ENCODE measurements at regions not wholly inside any gene's neighbourhood (a gene's known extent, or its start where the extent isn't known, plus 50 kb on each side); places are given as distances from the start of the nearest gene placed in this dataset.
"Not testable (repeated sequence)": the region's sequence is repeated elsewhere in the genome, so short reads cannot be mapped to it uniquely, and the experiment has no call there.

GRCh38 chr2:7146151-7146550 lies 228.9 kb downstream of the RNF144A start:
- DNase-seq (ENCODE audit: low read depth): no peak

- no peak for DNase-seq (ENCODE audit: low read depth)
Measured at GRCh38 chr2:7154656-7155055, 237.4 kb downstream of the RNF144A start.

DNA sequence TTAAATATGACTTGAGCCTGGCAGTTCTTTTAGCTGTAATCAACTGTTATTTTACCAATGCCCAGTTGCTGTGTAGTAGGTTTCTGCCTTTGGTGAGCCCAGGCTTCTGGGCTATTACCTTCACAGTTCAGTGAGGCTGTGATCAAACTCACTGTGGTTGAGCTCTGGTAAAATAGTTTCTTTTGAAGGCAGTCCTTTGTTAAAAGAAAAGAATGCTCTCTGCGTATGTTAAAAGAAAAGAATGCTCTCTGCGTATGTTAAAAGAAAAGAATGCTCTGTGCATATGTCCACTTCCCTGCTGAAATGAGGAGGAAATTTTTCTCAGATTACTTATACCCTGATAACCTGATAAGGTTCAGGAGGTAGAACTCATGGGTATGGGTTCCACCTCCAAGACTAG lies 244.3 kb downstream of the RNF144A start:
- no peak for DNase-seq (ENCODE audit: low read depth)

DNA sequence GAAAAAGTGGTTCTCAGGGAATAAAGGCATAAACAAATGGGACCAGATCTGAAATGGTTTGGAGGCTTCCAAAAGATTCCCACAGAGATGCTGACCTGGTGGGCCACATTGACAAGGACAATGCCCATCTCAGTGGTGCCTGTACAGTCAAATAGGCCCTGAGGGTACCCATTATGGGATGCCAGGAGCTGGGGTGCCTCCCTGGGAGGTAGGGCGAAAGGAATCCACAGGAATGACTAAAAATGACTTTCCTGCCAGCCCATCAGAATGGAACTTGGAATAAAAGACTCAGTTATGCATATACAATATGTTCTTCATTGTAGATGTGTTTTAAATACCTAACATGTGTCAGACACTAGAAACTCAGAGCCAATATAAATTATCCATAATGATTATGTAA lies 248.5 kb downstream of the RNF144A start:
- no peak for DNase-seq (ENCODE audit: low read depth)

DNA sequence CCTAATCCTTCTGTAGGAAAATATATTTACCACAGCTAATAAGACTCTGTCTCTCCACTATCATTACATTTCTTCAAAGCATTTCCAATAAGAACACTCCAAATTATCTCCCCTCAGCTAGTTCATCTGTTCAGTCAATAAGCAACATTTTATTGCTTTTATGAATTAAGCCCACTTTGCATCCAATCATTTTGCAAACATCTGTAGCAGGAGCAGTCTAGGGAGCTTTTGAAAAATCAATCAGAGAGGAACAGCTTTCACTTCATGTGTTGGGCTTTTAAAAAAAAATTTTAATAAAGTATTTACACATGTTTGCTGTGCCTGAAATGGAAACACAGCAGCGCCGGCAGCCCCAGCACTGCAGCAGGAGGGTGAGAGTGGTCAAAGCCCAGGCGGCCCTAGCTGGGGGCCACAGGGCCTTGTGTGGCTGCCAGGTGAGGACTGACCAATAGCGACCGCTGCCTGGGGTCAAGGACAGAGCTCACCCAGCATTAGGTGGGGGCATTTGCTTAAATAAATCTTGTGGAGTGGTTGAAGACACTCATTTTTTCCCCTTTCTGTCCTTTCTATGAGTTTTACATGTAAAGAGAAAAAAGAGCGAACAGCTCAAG lies 250.7 kb downstream of the RNF144A start:
- DNase-seq (ENCODE audit: low read depth): no peak

- DNase-seq (ENCODE audit: low read depth): no peak
Measured at GRCh38 chr2:7169593-7169992, 252.4 kb downstream of the RNF144A start.

- DNase-seq (ENCODE audit: low read depth): not testable (repeated sequence)
Measured at GRCh38 chr2:7178996-7179395, 261.8 kb downstream of the RNF144A start.

DNA sequence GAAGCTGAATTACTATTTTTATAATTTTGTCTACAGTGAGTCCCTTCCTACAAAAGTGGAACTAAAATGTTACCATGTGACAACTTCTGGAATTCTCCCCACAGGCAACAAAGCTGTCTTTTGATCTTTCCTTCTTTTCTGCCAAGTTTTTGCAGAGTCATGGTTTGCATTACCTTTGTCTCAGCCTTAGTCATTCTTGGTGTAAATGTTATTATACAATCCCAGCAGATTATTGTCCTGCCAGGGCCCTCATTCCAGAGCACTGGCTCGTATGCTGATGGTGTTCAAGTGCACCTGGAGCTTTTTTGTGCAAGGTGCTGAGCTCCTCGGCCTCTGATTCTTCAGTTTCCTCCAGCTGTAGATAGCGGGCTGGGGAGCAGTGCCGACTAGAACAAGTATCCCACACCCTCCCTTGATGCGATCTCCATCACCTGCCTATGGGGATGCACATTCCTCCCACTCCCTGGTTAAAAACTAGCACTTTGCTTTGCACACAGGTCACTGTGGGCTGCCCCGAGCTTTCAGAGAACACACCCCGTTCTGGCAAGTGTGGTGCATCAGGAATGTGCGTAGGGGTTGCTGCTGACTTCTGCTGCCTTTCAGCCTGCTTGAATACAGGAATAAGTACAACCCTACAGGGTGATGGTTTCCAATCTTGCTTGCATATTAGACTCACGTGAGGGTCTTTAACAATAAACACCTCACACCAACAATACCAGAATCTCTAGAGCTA lies 263.6 kb downstream of the RNF144A start:
- DNase-seq (ENCODE audit: low read depth): no peak

DNA sequence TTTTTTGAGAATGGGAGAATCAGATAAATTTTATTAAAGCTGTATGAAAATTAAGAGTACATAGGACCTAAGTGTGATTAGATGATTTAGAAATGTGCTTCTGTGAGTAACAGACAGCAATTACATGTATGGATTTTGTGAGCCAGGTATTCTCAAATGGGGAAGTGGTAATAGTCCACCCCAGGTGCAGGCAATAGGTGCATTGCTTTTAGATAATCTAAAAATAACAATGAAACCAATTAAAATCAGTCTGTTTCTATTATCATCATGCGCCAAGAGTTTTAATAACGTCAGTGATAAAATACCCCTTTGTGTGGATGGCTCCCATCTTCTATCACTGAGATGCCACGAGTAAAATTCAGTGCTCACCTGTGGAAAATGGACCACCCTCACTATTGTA lies 265.3 kb downstream of the RNF144A start:
- DNase-seq (ENCODE audit: low read depth): no peak

GRCh38 chr2:7189106-7189505 lies 271.9 kb downstream of the RNF144A start:
- no peak for DNase-seq (ENCODE audit: low read depth)

DNA sequence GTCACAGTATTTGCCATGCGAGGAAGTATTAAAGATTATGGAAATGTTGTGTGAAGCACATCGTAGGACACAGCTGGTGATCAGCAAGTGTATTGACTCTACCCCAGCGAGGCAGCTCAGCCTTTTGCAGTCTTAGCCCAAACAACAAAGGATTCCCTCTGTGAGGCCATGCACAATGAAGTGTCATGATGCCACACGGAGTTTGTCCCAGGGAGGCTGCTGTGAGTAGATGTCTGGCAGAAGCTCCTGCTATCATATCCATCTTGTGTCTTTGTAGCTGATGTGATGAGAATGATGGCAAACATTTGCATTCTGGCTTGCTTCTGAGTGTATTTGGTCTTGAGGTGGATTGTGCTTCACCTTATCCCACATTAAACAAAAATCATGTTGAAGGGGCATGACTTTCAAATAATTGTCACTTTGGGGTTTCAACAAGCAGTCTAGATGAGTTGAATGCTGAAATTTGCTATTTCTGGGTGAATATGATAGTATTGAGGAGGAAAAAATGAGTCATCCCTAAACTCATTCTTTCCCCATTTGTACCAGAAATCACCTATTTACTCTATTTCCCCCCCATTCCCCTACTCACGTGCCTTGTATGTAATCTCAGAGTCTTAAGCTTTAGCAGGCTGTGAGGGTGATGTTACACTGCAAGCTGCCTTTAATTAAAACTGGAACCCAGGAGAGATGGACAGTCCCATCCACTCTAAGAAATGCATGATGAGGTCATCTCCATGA lies 273.5 kb downstream of the RNF144A start:
- DNase-seq (ENCODE audit: low read depth): no peak

DNA sequence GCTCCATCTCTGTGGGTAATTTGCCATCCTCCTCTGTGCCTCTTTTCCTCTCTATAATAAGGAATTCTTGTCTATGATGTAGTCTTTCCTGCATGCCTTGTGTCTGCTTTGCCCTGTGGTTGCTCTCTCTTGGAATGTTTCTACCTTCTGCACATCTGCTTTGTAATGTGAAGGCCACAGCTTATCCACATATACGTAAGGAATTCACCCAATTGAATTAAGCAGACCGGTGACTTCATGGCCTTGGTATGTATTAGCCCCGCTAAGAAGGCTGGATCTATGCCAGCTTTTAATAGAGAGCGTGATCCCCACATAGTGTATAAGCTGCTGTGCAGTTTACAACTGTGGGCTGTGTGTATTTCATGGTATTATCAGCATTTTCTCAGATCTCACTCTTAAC lies 274.7 kb downstream of the RNF144A start:
- DNase-seq (ENCODE audit: low read depth): no peak

DNA sequence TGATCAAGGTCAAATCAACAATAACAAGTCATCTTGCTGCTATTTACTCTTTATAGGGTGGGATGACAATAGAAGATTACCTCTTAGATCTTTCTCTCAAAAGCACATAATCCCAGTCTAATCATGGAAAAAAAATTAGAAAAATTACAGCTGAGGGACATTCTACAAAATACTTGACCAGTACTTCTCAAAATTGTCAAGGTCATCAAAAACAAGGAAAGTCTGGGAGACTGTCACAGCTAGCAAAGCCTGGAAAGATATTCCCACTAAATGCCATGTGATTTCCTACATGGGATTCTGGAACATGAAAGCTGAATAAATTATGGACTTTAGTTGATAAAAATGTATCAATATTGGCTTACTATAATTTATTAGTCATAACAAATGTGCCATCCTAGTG lies 276.2 kb downstream of the RNF144A start:
- no peak for DNase-seq (ENCODE audit: low read depth)

DNA sequence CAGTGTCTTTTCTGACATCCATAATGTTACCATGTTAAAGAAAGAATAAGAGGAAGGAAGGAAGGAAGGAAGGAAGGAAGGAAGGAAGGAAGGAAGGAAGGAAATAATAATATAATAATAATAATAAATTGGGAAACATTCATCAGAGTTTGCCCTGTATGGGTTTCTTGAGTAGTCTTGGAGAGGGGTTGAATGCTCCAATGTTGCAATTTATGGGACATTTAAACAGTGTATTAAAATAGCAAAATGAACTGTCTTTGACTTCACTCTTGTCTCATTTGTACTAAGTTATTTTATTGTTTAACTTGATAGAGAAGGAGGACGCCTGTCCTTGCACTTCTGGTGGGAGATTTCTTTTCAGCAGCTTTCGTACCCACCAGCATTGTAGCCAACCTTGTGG lies 277.7 kb downstream of the RNF144A start:
- DNase-seq (ENCODE audit: low read depth): no peak

DNA sequence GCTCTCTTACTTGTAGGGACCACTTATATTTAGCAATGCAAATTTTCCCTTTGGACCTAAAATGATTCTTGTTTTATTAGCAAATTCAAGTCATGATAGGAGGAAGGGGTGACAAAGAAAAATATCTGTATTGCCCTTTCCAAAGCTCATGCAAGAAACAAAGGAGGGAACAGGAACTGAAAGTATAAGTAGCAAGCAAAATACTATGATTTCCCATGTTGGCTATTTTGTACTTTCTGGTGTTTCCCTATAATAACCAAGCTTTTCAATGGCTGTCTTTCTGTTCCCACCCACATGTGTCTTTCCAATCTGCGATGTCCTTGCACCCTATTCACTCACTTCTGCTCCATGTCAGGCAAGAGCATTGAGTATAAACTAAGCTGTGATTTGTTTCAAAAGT lies 279.7 kb downstream of the RNF144A start:
- no peak for DNase-seq (ENCODE audit: low read depth)

GRCh38 chr2:7201851-7202250 lies 284.6 kb downstream of the RNF144A start:
- no peak for DNase-seq (ENCODE audit: low read depth)

- DNase-seq (ENCODE audit: low read depth): peak; percentile 35
Measured at GRCh38 chr2:7203056-7203467, 285.9 kb downstream of the RNF144A start.

DNA sequence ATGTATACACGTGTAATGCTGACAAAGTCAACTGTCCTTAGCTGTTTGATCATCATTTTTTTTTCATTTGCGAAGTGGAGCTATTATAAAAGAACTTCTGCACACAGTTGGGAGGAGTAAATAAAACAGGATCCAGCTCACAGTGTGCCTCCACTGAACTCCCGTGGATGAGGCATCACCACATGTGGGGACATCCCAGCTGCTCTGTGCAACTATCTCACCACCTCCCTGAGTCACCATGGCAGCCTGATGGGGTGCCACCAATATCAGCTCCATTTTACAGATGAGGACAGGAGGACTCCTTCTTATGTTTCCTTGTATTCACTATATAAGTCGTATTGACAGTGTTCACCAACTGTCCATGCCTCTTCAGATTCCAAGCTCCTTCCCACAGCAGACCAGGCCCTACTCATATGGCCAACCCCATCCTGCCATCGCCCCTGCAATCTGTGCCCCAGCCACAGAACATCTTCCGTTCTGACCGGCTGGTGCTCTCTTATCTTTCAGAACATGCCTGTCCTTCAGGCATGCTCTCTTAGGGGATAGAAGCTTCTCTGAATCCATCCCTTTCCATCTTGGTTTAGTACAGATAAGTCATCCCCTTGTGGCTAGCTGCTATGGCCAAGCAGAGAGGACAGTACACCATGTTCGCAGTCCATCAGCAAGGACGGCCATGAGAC lies 288.1 kb downstream of the RNF144A start:
- DNase-seq (ENCODE audit: low read depth): no peak

- DNase-seq (ENCODE audit: low read depth): no peak
Measured at GRCh38 chr2:7206111-7206810, 289.0 kb downstream of the RNF144A start.

DNA sequence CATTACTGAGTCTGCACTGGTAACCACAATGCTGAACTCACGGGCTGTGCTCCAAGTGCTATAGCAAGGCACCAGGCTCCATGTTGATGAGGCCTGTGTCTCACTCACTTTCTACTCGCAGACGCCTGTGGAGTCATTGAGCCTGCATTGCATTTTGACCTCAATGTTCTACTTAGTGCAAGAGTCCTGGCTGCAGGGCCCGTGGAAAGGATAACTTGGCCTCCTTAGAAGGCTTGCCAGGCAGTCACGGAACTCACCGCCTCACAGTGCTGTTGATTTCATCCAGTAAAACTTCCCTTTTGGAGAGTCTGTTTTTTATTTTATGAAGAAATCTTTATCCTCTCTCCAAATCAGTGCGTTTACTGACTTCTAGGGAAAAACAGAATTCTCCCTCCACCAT lies 290.4 kb downstream of the RNF144A start:
- DNase-seq (ENCODE audit: low read depth): no peak

- DNase-seq (ENCODE audit: low read depth): no peak
Measured at GRCh38 chr2:7209757-7210555, 292.7 kb downstream of the RNF144A start.

Measured in activated T-cell treated with anti-CD3 and anti-CD28 coated beads for 1 hour (primary cell).